Loucy (cell line): ENCODE measurements at regions not wholly inside any gene's neighbourhood (a gene's known extent, or its start where the extent isn't known, plus 50 kb on each side); places are given as distances from the start of the nearest gene placed in this dataset.

Experiments
- CTCF ChIP-seq: fragments of 200-600 bp; sonication (generic); conservative IDR thresholded peaks from 2 replicates; pipeline ENCODE4 v1.5.1; 2014; ENCODE audit warnings: mild to moderate bottlenecking, antibody characterized with exemption, low read length
- EZH2phosphoT487 ChIP-seq: fragments of 200-600 bp; IDR thresholded peaks from 2 replicates; pipeline ENCODE4 v1.6.1; 2018; ENCODE audit warnings: antibody characterized with exemption, mild to moderate bottlenecking, moderate library complexity, borderline replicate concordance

- TF ChIP-seq CTCF: no peak
- TF ChIP-seq EZH2phosphoT487: no peak
Measured at GRCh38 chr9:21672761-21673160, 129.7 kb upstream of the MTAP start.
